A673 (cell line): ENCODE measurements at regions not wholly inside any gene's neighbourhood (a gene's known extent, or its start where the extent isn't known, plus 50 kb on each side); places are given as distances from the start of the nearest gene placed in this dataset.

Source experiments
- BruUV-seq: library from RNA; stranded (reverse); fragments of 400-500 nt; replicated peaks from 2 replicates; lab custom pipeline; 2021; lab: Mats Ljungman, UMichigan
- CTCF ChIA-PET: fragments of 300-600 bp; sonication (Branson Sonifier 250); formaldehyde crosslinking; loops from one replicate; lab custom pipeline; 2022; ENCODE audit warnings: antibody characterized with exemption; lab: Charles Lee
- POLR2A ChIA-PET: fragments of 300-600 bp; sonication (Branson Sonifier 250); formaldehyde crosslinking; loops from one replicate; lab custom pipeline; 2022; ENCODE audit warnings: antibody characterized with exemption; ENCODE audit not compliant: low non-redundant PET; lab: Charles Lee
- DNase-seq: peaks from one replicate; pipeline ENCODE4 v3.0.0-alpha.2; 2015; ENCODE audit warnings: low spot score
- H3K27ac ChIP-seq: fragments of 200-600 bp; sonication (generic); 2 replicates; pipeline ENCODE4 v1.5.1; 2016; ENCODE audit warnings: mixed run types, low read depth, mild to moderate bottlenecking, mixed read lengths, antibody characterized with exemption, low read length; ENCODE audit not compliant: poor library complexity, severe bottlenecking
- H3K27me3 ChIP-seq: fragments of 200-600 bp; sonication (generic); replicated peaks from 2 replicates; pipeline ENCODE4 v1.6.1; 2017; ENCODE audit warnings: mixed run types, low read depth, mild to moderate bottlenecking, mixed read lengths, antibody characterized with exemption, low read length; ENCODE audit not compliant: insufficient read depth, poor library complexity
- H3K36me3 ChIP-seq: fragments of 200-600 bp; sonication (generic); 2 replicates; pipeline ENCODE4 v1.6.1; 2016; ENCODE audit warnings: mixed run types, mild to moderate bottlenecking, mixed read lengths, antibody characterized with exemption, low read length; ENCODE audit not compliant: insufficient read depth, poor library complexity, severe bottlenecking
- H3K4me1 ChIP-seq: fragments of 200-600 bp; sonication (generic); 2 replicates; pipeline ENCODE4 v1.6.1; 2017; ENCODE audit warnings: mixed run types, mild to moderate bottlenecking, mixed read lengths, antibody characterized with exemption, low read length; ENCODE audit not compliant: insufficient read depth, poor library complexity, severe bottlenecking
- H3K4me3 ChIP-seq: fragments of 200-600 bp; sonication (generic); 2 replicates; pipeline ENCODE4 v1.5.1; 2016; ENCODE audit warnings: low read depth, mixed run types, mild to moderate bottlenecking, mixed read lengths, low read length; ENCODE audit not compliant: poor library complexity, severe bottlenecking
- H3K9me3 ChIP-seq: fragments of 200-600 bp; sonication (generic); 2 replicates; pipeline ENCODE4 v1.6.1; 2016; ENCODE audit warnings: mixed run types, low read depth, mild to moderate bottlenecking, mixed read lengths, antibody characterized with exemption, low read length; ENCODE audit not compliant: poor library complexity, severe bottlenecking
- CTCF ChIP-seq: fragments of 300-800, 200-600 bp; sonication (generic); conservative IDR thresholded peaks from 2 replicates; pipeline ENCODE4 v1.5.1; 2017; ENCODE audit warnings: low read depth, mild to moderate bottlenecking, antibody characterized with exemption, low read length, moderate library complexity, mixed read lengths
- EZH2 ChIP-seq: fragments of 200-600 bp; sonication (generic); IDR thresholded peaks from 2 replicates; pipeline ENCODE4 v1.6.1; 2017; ENCODE audit warnings: borderline replicate concordance, low read depth, mild to moderate bottlenecking, mixed read lengths, antibody characterized with exemption, low read length; ENCODE audit not compliant: poor library complexity, severe bottlenecking
- intact Hi-C: fragments of 100-400 bp; cut with micrococcal nuclease; formaldehyde crosslinking; loops from one replicate; pipeline ENCODE4 v1.10.0; 2022; ENCODE audit not compliant: unreplicated experiment

- Histone ChIP-seq H3K4me1 (no peaks in the 10 kb centered on the region), H3K9me3 (no peaks in the 10 kb centered on the region), H3K27ac (no peak overlapping the region), H3K4me3 (no peak overlapping the region), H3K27me3 (no peaks in the 10 kb centered on the region), H3K36me3 (no peaks in the 10 kb centered on the region)
- CTCF ChIA-PET, result no interaction called here
- no TSS peak for BruUV-seq
- POLR2A ChIA-PET, result no interaction called here
- DNase-seq, result no peak
- TF ChIP-seq EZH2, result no peak
- TF ChIP-seq CTCF, result no peak
- intact Hi-C loops, result no loop called here
These were observed 81.5 kb upstream of the GNAI1 start for GRCh38 chr7:80053124-80053523.

GRCh38 chr7:80047856-80048459 lies 86.7 kb upstream of the GNAI1 start:
- H3K27ac ChIP-seq, result no peak overlapping the region
- no peaks in the 10 kb centered on the region for H3K36me3 ChIP-seq
- intact Hi-C loops, result loop anchor here (2.0 to 5.0 kb wide), 2 partner anchors 241 to 749 kb away; no protein-coding TSS in a partner anchor
- no peaks in the 10 kb centered on the region for H3K9me3 ChIP-seq
- POLR2A ChIA-PET, result no interaction called here
- no peaks in the 10 kb centered on the region for H3K27me3 ChIP-seq
- CTCF ChIA-PET, result interaction anchor here (1.5 kb wide), 1 partner anchor 750 kb away, joined by 6 read pairs; no protein-coding TSS in a partner anchor
- H3K4me1 ChIP-seq, result no peaks in the 10 kb centered on the region
- no peak overlapping the region for H3K4me3 ChIP-seq
- no TSS peak for BruUV-seq
- DNase-seq, result no peak
- TF ChIP-seq EZH2 (no peak), CTCF (peak; percentile 54)

- Histone ChIP-seq H3K27me3 (no peaks in the 10 kb centered on the region), H3K9me3 (no peaks in the 10 kb centered on the region), H3K27ac (no peak overlapping the region), H3K36me3 (no peaks in the 10 kb centered on the region), H3K4me1 (no peaks in the 10 kb centered on the region), H3K4me3 (no peak overlapping the region)
- CTCF ChIA-PET, result interaction anchor here (1.5 kb wide), 1 partner anchor 749 kb away, joined by 6 read pairs; no protein-coding TSS in a partner anchor
- no peak for DNase-seq
- BruUV-seq, result no TSS peak
- POLR2A ChIA-PET, result no interaction called here
- intact Hi-C loops, result loop anchor here (5.0 kb wide), 1 partner anchor 240 kb away; no protein-coding TSS in a partner anchor
- TF ChIP-seq CTCF (no peak), EZH2 (no peak)
These were observed 87.6 kb upstream of the GNAI1 start for GRCh38 chr7:80047032-80047431.
